HG03571 (cell line): ENCODE measurements at regions not wholly inside any gene's neighbourhood (a gene's known extent, or its start where the extent isn't known, plus 50 kb on each side); places are given as distances from the start of the nearest gene placed in this dataset.

Experiments
- ATAC-seq: cut with Tn5 transposase; IDR thresholded peaks from one replicate; pipeline ENCODE4 v1.9.1; 2021; ENCODE audit not compliant: unreplicated experiment

DNA sequence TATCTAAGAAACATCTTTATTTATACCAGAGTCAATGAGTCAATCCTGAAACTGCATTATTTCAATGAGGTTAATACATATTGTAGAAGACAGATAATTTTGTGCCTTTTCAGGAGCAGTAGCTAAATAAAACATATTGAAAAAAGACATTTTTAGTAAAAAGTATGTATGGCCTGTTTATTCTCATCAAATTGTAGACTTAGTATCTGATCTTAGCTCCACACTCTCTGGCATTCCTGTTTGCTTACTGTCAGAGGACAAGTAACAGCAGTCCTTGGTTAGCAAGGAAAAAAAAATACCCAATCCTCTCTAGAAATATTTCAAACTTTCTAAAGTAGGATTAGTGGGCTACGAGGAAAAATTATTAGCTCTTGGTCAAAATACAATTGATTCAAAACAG lies 50.5 kb upstream of the GUCY1A1 start:
- no peak for ATAC-seq

DNA sequence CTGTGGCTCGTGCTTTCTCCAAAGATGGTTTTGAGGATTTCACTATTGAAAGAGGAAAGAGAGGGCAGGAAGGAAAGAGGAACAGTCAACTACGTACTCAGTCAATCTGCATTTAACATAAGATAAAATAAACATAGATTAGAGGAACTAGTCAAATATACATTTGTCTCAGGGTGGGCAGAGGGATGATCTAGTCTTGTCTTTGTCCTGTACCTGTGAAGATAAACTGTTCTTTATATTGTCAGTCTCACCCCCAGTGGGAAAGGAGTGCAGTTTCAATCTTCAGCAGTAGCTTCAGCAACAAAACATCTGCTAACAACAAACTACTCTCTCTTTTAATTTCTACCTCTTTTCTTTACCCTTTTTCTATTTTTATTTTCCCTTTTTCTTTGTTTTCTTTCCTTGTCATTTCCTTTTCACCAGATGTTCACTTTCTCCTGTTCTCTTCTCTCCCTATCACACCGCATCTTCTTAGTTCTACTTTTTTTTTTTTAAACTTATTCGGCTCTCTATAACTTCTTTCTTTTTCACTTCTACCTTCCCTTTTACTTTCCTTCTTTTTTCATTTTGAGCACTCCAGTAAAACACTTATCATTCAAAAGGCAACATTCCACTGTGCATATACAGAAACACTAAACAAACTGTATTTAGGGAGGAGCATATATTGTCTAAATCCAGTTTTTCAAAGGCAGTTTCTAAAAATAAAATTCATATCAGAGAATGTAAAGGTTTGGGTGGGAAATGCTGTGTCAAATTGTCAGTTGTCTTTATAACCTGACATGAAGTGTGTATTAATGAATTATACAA lies 51.4 kb upstream of the GUCY1A1 start:
- no peak for ATAC-seq

DNA sequence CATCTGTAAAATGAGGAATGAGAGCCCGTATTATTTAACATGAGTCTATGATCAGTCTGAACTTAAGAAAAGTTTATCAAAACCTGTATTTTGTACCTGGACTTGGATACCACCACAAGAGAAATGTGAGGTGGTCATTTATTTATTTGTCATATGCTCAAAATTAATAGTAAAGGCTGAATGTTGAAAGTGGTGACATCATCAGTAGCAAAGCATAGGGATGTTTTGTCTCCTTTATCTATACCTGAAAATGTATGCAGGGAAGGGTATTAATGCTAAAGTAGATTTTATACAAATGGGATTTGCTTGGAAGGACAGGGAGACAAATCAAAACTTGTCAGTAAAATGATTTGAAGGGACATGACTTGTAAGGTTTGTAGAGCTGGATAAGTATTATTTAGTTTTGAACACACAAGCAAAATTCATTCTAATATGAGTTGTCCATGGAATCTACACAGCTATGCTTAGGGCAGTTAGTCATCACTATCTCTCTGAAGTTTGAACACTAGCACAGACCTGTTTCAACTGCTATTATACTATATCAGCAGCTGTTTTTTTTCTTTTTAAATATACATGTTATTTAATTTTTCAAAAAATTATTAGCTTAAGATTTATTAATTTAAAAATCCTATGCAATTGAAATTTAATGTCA lies 52.4 kb upstream of the GUCY1A1 start:
- no peak for ATAC-seq

DNA sequence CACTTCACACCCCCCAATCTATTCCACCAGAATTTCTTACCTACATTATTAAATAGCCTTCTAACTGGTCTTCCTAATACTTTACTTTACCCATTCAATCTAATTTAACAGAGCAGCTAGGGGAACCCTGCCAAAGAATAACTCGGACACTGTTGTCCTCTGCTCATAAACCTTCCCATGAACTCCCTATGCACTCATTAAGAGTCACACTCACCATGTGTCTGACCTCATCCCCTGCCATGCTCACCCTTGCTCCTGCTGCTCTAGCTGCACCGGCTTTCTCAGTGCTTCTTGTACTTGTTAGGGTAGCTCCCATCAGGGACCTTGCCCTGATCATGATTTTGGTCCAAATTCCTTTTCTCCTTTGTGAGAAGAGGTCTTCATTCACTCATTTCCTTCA lies 54.6 kb upstream of the GUCY1A1 start:
- ATAC-seq: no peak

DNA sequence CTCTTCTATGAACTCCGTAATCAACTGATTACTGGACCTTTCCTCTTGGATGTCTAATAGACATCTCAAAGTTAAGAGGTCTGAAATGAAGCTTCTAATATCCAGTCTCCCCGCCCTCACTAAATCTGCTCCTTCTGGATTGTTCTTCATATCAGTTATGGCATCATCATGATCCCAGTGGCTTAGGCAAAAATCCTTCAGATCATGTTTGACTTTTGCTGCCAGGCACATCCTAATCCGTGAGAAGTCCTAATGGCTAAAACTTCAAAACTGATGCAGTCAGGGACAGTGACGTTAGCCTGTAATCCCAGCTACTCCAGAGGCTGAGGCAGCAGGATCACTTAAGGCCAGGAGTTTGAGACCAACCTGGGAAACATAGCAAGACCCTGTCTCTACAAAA lies 55.1 kb upstream of the GUCY1A1 start:
- no peak for ATAC-seq

DNA sequence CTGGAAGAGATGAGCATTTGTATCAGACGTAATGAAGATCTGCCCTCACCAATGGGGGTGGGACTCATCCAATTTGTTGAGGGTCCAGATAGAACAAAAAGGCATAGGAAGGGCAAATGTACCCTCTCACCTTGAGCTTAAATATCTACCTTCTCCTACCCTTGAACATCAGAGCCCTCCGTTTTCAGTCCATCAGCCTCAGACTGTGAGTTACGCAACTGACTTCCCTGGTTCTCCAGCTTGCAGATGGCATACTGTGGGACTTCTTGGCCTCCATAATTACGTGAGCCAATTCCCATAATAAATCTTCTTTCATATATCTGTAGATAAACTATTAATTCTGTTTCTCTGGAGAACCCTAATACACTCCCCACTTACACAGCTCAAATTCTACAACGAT lies 56.5 kb upstream of the GUCY1A1 start:
- no peak for ATAC-seq

DNA sequence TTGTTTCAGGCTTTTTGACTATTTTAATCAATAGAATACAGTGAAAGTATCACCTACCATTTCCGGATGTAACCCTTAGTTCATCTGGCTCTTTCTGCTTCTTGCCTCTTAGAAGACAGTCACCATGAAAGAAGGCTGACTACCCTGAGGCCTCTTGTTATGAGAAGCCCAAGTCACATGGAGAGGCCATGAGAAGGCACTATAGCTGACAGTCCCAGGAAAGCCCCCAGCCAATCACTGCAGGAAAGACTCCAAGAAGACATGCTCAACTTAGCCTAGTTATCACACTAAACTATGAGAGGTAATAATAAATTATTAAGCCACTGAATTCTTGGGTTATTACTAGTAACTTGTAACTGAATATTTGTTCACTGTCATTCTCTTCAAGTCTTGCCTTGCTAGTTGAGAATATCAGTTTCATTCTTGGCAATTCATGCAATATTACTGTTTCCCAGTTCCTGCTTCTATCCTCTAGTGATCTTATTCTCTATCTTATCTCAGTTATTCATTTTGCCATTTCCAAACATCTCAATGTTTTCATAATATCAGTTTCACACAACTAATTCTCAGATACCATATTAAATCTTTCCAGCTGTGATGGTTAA lies 57.1 kb upstream of the GUCY1A1 start:
- ATAC-seq: peak; percentile 80

DNA sequence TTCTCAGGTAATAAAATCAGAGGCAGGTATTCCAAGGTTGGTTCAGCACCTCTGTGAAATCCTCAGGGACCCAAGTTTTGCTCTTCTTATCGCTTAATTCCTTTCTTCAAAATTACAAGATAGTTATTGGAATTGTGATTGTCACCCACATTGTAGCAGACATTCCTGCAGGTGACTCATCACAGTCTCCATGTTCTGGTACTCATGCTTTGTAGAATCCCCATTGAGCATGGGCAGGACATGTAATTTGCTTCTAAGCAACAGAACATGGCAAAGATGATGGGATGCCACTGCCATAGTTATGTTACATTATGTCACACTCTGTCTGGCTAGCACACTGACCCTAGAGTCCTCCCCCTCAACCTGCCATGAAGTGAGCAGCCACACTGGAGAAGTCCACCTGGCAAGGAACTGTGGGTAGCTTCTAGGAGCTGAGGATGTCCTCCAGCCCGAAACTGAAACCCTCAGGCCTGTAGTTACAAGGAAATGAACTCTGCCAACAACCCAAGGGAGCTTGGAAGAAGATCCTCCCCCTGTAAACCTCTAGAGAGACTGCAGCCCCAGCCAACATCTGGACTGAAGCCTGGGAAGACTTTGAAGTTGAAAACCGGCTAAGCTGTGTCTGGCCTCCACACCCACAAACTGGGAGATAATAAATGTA lies 58.3 kb upstream of the GUCY1A1 start:
- ATAC-seq: no peak

DNA sequence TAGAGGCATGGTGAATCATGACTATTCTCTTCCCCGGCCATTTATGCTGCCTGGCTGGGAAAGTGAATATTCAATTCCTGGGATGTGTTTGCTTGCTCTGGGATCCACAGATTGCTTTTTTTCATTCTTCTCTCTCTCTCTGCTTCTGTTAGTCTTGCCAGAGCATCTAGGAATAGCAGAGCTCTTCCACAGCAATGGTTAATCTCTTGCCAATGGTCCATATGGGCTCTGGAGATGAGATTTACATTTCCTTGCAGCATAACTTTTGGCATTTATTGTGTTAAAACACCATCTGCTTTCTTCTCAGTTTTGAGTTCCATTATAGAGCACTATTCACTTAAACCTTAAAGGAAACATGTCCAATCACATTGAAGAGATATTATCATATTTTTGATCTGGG lies 59.2 kb upstream of the GUCY1A1 start:
- no peak for ATAC-seq

DNA sequence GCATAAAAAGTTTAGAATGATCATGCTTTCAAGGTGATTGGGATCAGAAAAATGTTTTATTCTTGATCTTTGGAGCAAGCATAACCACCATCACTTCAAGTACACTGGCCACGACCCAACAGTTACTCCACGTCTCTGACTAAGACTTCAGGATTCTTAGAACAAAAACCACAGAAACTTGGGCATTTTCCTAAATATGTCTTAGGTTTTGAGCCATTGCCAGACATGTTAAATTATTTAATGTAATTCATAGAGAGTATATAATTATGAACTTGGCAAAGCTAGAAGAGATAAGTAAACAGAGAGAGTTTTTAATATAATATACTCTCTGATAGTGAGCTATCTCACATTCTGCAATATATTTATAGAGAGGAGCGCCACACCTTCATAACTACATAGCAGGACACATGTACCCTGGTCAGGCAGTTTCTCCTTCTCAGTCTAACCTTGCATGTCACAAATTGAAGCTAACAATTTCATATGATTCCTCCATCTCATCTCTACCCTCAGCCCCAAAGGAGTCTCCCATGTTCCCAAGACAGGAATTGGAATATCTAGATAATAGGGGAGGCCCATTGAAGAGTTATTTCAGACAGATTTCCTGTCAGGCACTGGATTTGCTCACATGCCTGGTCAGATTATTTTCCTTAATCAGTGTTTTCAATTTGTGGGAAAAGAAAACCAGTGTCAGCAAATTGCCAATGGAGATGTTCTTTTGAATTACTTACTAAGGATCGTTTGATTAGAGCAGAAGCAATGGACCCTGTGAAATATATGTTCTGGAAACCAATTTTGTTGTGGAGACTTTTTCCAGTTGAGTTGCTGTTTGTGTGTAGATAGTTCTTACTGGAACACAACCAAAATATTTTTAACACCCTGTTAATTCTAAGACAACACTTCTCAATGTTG lies 61.7 kb upstream of the GUCY1A1 start:
- no peak for ATAC-seq

DNA sequence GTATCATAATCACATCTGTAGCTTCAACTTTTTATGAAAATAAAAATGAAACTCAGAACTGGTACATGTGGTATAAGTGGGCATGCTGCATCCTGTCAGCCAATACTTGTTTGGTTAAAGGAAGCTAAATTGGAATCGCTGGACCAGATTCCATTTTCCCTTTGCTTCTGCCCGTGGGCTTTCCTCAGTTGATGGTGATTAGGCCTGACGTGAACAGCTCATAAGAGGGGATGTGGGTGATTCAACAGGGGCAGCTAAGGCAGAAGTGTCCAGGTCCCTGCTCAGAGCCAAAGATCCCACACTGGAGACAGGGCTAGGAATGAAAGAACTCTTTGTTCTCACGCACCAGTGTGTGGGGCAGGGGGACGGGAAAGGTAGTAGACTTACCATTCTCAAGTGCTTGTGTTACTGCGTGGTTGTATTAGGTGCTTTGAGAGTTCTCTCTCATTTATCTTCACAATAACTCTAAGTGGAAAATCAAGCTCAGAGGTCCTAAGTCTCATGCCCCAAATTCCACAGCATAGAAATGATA lies 63.2 kb upstream of the GUCY1A1 start:
- no peak for ATAC-seq

DNA sequence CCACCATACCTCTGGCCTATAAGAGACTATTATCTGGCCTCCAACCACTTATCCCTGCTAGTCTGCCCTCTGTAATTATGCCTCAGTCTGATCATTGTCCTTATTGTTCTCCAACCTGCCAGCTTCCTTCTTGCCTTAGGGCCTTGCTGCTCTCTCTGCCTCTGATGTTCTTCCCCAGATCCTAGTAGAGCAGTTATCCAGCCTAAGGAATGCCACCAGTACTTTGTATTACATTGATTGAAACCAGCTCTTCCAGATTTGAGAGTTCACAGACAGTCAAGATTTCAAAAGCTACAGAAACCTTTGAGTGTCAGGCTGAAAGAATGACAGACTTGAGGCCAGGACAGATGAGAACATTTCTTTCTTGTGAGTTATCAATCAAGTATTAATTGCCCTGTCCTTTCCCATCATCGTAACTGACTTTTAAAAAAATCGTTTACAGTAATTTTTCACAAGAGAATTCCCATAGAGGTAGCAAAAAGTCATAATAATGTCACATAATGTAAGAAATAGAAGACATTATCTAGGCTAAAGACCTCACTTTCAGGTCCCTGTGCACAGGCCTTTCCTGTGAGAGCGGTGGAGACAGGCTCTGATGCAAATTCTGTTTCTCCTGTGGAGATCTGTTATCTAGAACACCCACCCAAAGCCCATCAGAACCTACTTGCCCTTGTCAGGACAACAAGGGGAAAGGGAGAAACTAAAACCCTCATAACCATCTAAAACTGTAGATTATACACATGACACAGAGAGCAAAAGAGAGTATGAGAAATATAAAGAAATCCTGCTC lies 64.1 kb upstream of the GUCY1A1 start:
- no peak for ATAC-seq

DNA sequence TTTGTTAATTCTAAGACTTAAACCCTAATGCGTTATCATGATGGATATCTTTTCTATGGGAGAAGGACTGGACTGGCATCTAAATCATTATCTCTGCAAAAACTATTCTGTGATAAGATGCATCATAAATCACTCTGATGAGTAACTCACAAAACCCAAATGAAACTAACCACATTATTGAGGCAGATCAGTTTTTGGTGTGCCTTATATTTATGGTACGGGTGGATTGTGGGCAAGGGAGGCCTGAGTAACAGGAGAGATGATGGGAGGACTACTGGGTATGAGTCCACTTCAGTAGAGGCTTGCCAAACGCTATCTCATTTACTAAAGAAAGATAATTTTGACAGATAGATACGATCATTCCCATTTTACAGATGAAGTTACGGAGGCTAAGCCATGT lies 66.4 kb upstream of the GUCY1A1 start:
- ATAC-seq: no peak

DNA sequence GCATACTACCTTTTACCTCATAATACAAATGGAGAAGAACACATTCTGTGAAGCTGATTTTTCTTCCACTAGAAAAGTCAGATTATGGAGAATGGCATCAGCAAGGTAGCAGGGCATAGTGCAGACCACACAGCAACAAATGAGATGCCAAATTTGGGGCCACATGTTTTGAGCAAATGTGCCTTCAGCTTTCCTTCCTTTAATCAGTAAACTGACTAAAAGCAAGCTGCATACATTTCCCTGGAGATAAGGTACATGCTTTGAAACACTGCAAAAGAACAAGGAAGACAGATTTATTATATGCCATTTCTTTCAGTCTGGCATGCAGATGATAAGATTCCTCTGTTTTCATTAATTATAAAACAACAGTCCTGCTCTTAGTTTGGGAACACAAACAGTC lies 67.1 kb upstream of the GUCY1A1 start:
- ATAC-seq: no peak

DNA sequence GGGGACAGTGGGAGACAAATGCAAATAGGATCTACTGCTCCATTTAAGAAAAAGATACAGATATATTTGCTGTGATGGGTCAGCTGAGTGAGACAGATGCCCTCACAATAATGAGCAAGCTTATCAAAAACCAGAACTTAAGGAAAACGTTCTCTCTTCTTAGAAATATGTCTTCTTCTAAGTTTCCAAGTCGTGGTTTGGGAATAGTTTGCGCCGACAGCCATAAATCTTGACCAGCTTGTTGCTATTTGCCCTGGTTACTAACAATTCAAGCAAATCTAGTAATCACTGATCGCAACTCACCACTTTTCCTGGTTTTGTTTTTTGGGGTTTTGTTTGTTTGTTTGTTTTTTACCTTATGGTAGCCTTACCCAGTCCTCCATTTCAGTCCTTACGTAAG lies 67.6 kb upstream of the GUCY1A1 start:
- ATAC-seq: no peak

DNA sequence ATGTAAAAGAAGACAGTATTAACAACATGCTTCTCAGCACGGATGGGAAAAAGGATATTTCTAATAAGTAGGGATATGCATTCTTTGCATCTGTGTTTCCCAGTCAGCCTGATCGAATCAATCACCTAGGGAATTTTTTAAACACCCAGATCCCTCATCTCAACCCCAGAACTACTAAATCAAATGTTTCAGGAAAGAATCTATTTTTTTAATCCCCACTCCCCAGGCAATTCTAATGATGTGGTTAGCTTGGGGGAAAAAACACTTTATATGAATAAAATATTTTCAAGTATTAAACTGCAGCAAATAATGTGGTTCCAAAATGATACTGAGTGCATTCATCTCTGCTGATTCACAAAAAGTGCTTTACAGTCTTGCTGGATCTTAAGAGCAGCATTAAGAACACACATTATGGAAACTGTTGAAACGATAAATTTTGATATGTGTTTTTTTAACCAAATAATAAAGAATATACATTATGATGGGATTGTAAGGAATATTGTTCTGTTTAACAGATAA lies 68.7 kb upstream of the GUCY1A1 start:
- ATAC-seq: no peak

DNA sequence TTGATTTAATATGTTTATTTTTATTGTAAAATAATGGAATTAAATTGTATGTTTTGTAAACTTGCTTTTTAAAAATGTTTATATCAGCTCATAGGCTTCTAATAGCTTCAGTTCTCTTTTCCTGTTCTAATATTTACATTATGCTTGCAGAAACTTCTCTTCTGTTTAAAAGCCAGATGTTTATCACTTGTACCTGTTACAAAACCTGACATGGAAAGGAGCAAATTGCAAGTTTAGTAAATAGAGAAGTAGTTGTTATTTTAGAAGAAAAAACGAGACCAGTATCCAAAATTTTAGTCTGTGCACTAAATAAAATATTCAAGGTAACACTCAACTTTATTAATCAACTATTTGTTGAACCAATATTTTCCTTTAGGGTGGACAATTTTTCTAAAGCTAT lies 69.4 kb upstream of the GUCY1A1 start:
- ATAC-seq: no peak

DNA sequence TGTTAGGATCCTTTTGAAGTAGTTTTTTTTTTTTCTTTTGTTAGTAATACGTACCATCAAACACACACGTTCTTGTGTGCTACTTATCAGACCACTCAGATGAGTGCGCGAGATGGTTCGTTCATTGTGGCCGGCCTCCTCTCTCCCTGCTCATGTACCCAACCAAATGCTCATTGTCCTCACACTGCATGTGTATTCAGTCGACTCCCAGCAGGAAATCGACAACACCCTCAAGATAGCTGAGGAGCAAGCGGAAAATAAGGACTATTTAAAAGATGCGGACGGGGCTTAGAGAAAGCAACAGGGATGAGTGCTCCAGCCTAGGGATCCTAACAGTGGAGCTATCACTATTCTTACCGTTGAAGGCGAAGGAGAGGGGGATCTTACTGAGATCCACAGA lies 72.9 kb upstream of the GUCY1A1 start:
- ATAC-seq: no peak

DNA sequence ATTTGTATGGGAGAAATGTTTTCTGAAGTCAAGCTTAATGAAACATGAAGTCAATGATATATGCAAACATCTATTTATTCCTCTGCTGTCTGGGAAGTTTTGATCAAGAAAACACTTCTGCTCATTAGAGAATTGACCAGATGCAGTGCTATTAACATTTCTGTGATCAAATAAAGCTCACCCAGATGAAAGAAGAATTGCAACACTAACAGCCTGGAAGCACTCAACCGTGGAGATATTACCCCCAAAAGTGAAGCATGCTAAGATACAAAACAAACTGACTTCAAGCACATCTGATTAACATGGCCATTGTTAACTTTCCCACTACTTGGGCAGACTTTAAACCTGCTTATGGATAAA lies 73.7 kb upstream of the GUCY1A1 start:
- ATAC-seq: no peak
